DND-41 (cell line): ENCODE measurements at regions not wholly inside any gene's neighbourhood (a gene's known extent, or its start where the extent isn't known, plus 50 kb on each side); places are given as distances from the start of the nearest gene placed in this dataset.

ENCODE experiments used
- ATAC-seq: fragments of 200-7000 bp; cut with Tn5 transposase; 3 replicates; pipeline ENCODE4 v1.9.1; 2021; ENCODE audit warnings: low read depth; ENCODE audit not compliant: insufficient read depth
- DNase-seq: peaks from one replicate; pipeline ENCODE4 v3.0.0-alpha.2; 2020
- H2AFZ ChIP-seq: 2 replicates; pipeline ENCODE4 v1.6.0; 2012; ENCODE audit warnings: low read depth, low read length
- H3K27ac ChIP-seq: 2 replicates; pipeline ENCODE4 v1.5.1; 2012; ENCODE audit warnings: low read length, inconsistent platforms
- H3K27me3 ChIP-seq: fragments of 200-600 bp; sonication (generic); 2 replicates; pipeline ENCODE4 v1.6.0; 2012; ENCODE audit warnings: low read length, mild to moderate bottlenecking, inconsistent platforms; ENCODE audit not compliant: insufficient read depth, poor library complexity
- H3K36me3 ChIP-seq: 2 replicates; pipeline ENCODE4 v1.5.1; 2012; ENCODE audit warnings: low read length, inconsistent platforms; ENCODE audit not compliant: insufficient read depth
- H3K4me1 ChIP-seq: 2 replicates; pipeline ENCODE4 v1.5.1; 2012; ENCODE audit warnings: mild to moderate bottlenecking, low read length; ENCODE audit not compliant: insufficient read depth
- H3K4me2 ChIP-seq: 2 replicates; pipeline ENCODE4 v1.6.0; 2012; ENCODE audit warnings: mild to moderate bottlenecking, moderate library complexity, low read length, inconsistent platforms; ENCODE audit not compliant: insufficient read depth
- H3K4me3 ChIP-seq, 2 experiments: fragments of 200-600 bp in 1 of 2; shearing (Covaris generic) in 1 of 2; 2 replicates each; pipeline ENCODE4 v1.5.1; 2012 to 2016; ENCODE audit warnings: inconsistent platforms in 2 of 2, low read length in 2 of 2, mild to moderate bottlenecking in 2 of 2, low read depth in 1 of 2, moderate library complexity in 1 of 2
- H3K79me2 ChIP-seq: 2 replicates; pipeline ENCODE4 v1.6.0; 2012; ENCODE audit warnings: low read length, inconsistent platforms; ENCODE audit not compliant: insufficient read depth
- H3K9ac ChIP-seq: 2 replicates; pipeline ENCODE4 v1.6.0; 2012; ENCODE audit warnings: low read depth, mild to moderate bottlenecking, inconsistent platforms, low read length, moderate library complexity
- H3K9me3 ChIP-seq: 2 replicates; pipeline ENCODE4 v1.5.1; 2012; ENCODE audit warnings: low read length, moderate library complexity, mild to moderate bottlenecking, inconsistent platforms; ENCODE audit not compliant: insufficient read depth, severe bottlenecking
- H4K20me1 ChIP-seq: 2 replicates; pipeline ENCODE4 v1.6.0; 2012; ENCODE audit warnings: low read length; ENCODE audit not compliant: insufficient read depth
- EZH2 ChIP-seq: IDR thresholded peaks from 3 replicates; pipeline ENCODE4 v1.6.1; 2012; ENCODE audit warnings: borderline replicate concordance, low read depth, mild to moderate bottlenecking, moderate library complexity, low read length, inconsistent platforms; ENCODE audit not compliant: severe bottlenecking
- TF ChIP-seq, protein P1 (sequence below): IDR thresholded peaks from 2 replicates; pipeline ENCODE4 v1.5.1; 2012; ENCODE audit warnings: borderline replicate concordance, low read length, moderate library complexity, mild to moderate bottlenecking; ENCODE audit not compliant: poor library complexity, severe bottlenecking; ENCODE audit errors: extremely low read depth

- no peak overlapping the region for H3K9ac ChIP-seq
- H3K4me2 ChIP-seq: no peak overlapping the region
- H3K9me3 ChIP-seq: no peaks in the 10 kb centered on the region
- no peak overlapping the region for H2AFZ ChIP-seq
- H3K4me3 ChIP-seq: no peak overlapping the region
- TF ChIP-seq, protein P1, sequence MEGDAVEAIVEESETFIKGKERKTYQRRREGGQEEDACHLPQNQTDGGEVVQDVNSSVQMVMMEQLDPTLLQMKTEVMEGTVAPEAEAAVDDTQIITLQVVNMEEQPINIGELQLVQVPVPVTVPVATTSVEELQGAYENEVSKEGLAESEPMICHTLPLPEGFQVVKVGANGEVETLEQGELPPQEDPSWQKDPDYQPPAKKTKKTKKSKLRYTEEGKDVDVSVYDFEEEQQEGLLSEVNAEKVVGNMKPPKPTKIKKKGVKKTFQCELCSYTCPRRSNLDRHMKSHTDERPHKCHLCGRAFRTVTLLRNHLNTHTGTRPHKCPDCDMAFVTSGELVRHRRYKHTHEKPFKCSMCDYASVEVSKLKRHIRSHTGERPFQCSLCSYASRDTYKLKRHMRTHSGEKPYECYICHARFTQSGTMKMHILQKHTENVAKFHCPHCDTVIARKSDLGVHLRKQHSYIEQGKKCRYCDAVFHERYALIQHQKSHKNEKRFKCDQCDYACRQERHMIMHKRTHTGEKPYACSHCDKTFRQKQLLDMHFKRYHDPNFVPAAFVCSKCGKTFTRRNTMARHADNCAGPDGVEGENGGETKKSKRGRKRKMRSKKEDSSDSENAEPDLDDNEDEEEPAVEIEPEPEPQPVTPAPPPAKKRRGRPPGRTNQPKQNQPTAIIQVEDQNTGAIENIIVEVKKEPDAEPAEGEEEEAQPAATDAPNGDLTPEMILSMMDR: no peak
- TF ChIP-seq EZH2: no peak
- no peak for ATAC-seq
- no peaks in the 10 kb centered on the region for H3K79me2 ChIP-seq
- H4K20me1 ChIP-seq: no peaks in the 10 kb centered on the region
- no peaks in the 10 kb centered on the region for H3K27me3 ChIP-seq
- H3K27ac ChIP-seq: no peak overlapping the region
- H3K36me3 ChIP-seq: no peaks in the 10 kb centered on the region
- H3K4me1 ChIP-seq: no peaks in the 10 kb centered on the region
- DNase-seq: no peak
Measured at GRCh38 chrX:128581615-128582014, 529.4 kb upstream of the ACTRT1 start.

- H3K9ac ChIP-seq: no peak overlapping the region
- H3K4me2 ChIP-seq: no peak overlapping the region
- no peaks in the 10 kb centered on the region for H3K27me3 ChIP-seq
- DNase-seq: no peak
- ATAC-seq: no peak
- no peak overlapping the region for H3K27ac ChIP-seq
- H2AFZ ChIP-seq: no peak overlapping the region
- H3K9me3 ChIP-seq: no peaks in the 10 kb centered on the region
- H3K36me3 ChIP-seq: no peaks in the 10 kb centered on the region
- no peaks in the 10 kb centered on the region for H3K4me1 ChIP-seq
- H4K20me1 ChIP-seq: no peaks in the 10 kb centered on the region
- H3K79me2 ChIP-seq: no peaks in the 10 kb centered on the region
- TF ChIP-seq, protein P1: no peak
- no peak for TF ChIP-seq EZH2
- no peak overlapping the region for H3K4me3 ChIP-seq
Measured at GRCh38 chrX:128543114-128543513, 490.9 kb upstream of the ACTRT1 start.

GRCh38 chrX:128518508-128518907 lies 466.3 kb upstream of the ACTRT1 start:
- TF ChIP-seq, protein P1: peak; percentile 60
- no peak for TF ChIP-seq EZH2
- no peaks in the 10 kb centered on the region for H3K9me3 ChIP-seq
- H3K4me2 ChIP-seq: no peak overlapping the region
- H3K4me3 ChIP-seq: no peak overlapping the region
- no peaks in the 10 kb centered on the region for H3K36me3 ChIP-seq
- H4K20me1 ChIP-seq: no peaks in the 10 kb centered on the region
- no peaks in the 10 kb centered on the region for H3K79me2 ChIP-seq
- no peaks in the 10 kb centered on the region for H3K4me1 ChIP-seq
- no peak overlapping the region for H3K27ac ChIP-seq
- H3K9ac ChIP-seq: no peak overlapping the region
- H3K27me3 ChIP-seq: no peaks in the 10 kb centered on the region
- H2AFZ ChIP-seq: no peak overlapping the region
- ATAC-seq (peak; percentile 54; the same call in 2 of the 3 replicates), DNase-seq (no peak)

DNA sequence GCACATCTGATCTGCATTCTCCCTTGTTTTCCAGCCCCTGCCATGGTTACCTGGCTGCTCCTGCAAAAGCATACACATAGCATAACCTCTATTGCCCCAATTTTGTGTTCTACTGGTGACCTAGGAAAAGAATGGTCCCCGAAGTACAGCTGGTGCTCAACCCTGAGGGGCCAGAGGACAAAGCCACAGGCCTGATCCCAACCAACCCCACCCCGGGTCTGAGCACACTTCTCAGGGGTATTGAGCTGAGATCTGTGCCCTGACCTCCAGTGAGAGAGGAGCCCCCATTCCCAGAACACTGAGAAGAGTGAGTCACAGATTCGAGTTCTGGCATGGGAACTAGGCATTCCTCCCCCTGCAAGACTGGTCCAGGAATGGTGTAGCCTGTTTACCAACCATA lies 465.5 kb upstream of the ACTRT1 start:
- Histone ChIP-seq H3K27me3 (no peaks in the 10 kb centered on the region), H2AFZ (no peak overlapping the region), H3K4me2 (no peak overlapping the region), H3K4me1 (no peaks in the 10 kb centered on the region), H3K9ac (no peak overlapping the region), H3K4me3 (no peak overlapping the region), H3K36me3 (no peaks in the 10 kb centered on the region), H3K9me3 (no peaks in the 10 kb centered on the region), H4K20me1 (no peaks in the 10 kb centered on the region), H3K79me2 (no peaks in the 10 kb centered on the region), H3K27ac (no peak overlapping the region)
- TF ChIP-seq, protein P1: no peak
- no peak for TF ChIP-seq EZH2
- ATAC-seq (no peak), DNase-seq (no peak)
